Ishikawa (cell line): ENCODE measurements at regions not wholly inside any gene's neighbourhood (a gene's known extent, or its start where the extent isn't known, plus 50 kb on each side); places are given as distances from the start of the nearest gene placed in this dataset.
A peak's percentile ranks its signal among the peaks of the same experiment; 100 is the strongest.

Source experiments
- CEBPB ChIP-seq: IDR thresholded peaks from 2 replicates; pipeline ENCODE4 v1.6.1; 2012
- CREB1 ChIP-seq: IDR thresholded peaks from 2 replicates; pipeline ENCODE4 v1.6.1; 2012; ENCODE audit warnings: low read depth
- EGR1 ChIP-seq: IDR thresholded peaks from 2 replicates; pipeline ENCODE4 v1.6.1; 2012
- EP300 ChIP-seq: IDR thresholded peaks from 2 replicates; pipeline ENCODE4 v1.6.1; 2012; ENCODE audit warnings: borderline replicate concordance
- FOXM1 ChIP-seq: IDR thresholded peaks from 2 replicates; pipeline ENCODE4 v1.6.1; 2012; ENCODE audit warnings: low read depth, borderline replicate concordance
- NFIC ChIP-seq: IDR thresholded peaks from 2 replicates; pipeline ENCODE4 v1.6.1; 2012
- RAD21 ChIP-seq: IDR thresholded peaks from 2 replicates; pipeline ENCODE4 v1.6.1; 2012; ENCODE audit warnings: low read depth
- REST ChIP-seq: IDR thresholded peaks from 2 replicates; pipeline ENCODE4 v1.6.1; 2012; ENCODE audit warnings: low read depth, mild to moderate bottlenecking
- TAF1 ChIP-seq: IDR thresholded peaks from 2 replicates; pipeline ENCODE4 v1.6.1; 2012; ENCODE audit warnings: low read depth, mild to moderate bottlenecking
- TCF12 ChIP-seq: IDR thresholded peaks from 2 replicates; pipeline ENCODE4 v1.6.1; 2012; ENCODE audit warnings: low read depth
- TEAD4 ChIP-seq: IDR thresholded peaks from 2 replicates; pipeline ENCODE4 v1.6.1; 2012
- YY1 ChIP-seq: IDR thresholded peaks from 2 replicates; pipeline ENCODE4 v1.6.1; 2012; ENCODE audit warnings: low read depth
- ZBTB7A ChIP-seq: IDR thresholded peaks from 2 replicates; pipeline ENCODE4 v1.6.1; 2012; ENCODE audit warnings: low read depth
- TF ChIP-seq, protein P1 (sequence below): IDR thresholded peaks from 2 replicates; pipeline ENCODE4 v1.6.1; 2012
- TF ChIP-seq, protein P2 (sequence below): IDR thresholded peaks from 2 replicates; pipeline ENCODE4 v1.6.1; 2012

GRCh38 chrX:15072880-15073279 is 197.0 kb downstream of the ASB9 start:
- TF ChIP-seq NFIC: no peak

DNA sequence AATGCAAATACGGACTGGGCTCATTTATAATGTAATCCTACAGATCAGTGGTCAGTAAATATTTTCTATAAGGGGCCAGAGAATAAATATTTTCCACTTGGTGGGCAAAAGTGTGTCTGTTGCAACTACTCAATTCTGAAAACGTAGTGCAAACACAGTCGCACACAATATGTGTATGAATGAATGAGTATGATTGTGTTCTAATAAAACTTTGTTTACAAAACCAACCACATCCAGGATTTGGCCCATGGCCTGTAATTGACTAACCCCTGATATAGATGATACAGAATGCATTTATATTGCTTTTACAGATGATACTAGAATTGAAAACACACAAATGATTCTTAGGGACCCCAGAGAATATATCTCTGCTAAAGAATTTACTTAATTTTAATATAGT is 197.6 kb downstream of the ASB9 start:
- TF ChIP-seq, protein P1, sequence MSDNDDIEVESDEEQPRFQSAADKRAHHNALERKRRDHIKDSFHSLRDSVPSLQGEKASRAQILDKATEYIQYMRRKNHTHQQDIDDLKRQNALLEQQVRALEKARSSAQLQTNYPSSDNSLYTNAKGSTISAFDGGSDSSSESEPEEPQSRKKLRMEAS: no peak
- TF ChIP-seq TCF12 (no peak), YY1 (no peak), EP300 (no peak), RAD21 (no peak), ZBTB7A (no peak)

DNA sequence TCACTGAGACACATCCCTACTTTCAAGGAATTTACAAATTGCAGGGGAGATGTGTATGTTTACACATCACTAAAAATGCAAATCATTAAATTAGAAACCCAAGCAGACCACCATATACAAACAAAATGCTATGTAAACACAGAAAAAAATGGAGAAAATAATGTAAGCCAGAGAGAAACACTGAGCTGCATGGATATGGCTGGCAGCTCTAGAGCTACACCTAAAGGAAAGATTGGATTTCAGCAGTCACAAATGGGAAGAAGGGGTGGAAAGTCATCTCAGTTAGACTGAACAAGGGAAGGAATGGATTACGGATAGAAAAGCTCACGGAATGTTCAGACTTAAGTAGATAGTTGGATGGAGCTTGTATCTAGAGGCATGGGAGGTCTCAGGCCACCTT is 186.3 kb downstream of the MOSPD2 start:
- TF ChIP-seq RAD21 (peak; percentile 18; the same call in 1 of the 2 replicates), ZBTB7A (no peak)

- no peak for TF ChIP-seq YY1
These were observed 182.8 kb downstream of the MOSPD2 start for GRCh38 chrX:15056044-15056443.

GRCh38 chrX:15055146-15055930 is 182.1 kb downstream of the MOSPD2 start:
- TF ChIP-seq NFIC: no peak
- no peak for TF ChIP-seq TEAD4
- no peak for TF ChIP-seq RAD21
- TF ChIP-seq FOXM1: no peak
- TF ChIP-seq EP300: no peak
- TF ChIP-seq, protein P2, sequence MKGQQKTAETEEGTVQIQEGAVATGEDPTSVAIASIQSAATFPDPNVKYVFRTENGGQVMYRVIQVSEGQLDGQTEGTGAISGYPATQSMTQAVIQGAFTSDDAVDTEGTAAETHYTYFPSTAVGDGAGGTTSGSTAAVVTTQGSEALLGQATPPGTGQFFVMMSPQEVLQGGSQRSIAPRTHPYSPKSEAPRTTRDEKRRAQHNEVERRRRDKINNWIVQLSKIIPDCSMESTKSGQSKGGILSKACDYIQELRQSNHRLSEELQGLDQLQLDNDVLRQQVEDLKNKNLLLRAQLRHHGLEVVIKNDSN: no peak
- TF ChIP-seq CEBPB: no peak
- no peak for TF ChIP-seq TCF12
- no peak for TF ChIP-seq CREB1
- TF ChIP-seq ZBTB7A: no peak
- TF ChIP-seq REST: no peak
- TF ChIP-seq EGR1: no peak
- TF ChIP-seq TAF1: no peak
- TF ChIP-seq, protein P1: no peak
- TF ChIP-seq YY1: no peak

DNA sequence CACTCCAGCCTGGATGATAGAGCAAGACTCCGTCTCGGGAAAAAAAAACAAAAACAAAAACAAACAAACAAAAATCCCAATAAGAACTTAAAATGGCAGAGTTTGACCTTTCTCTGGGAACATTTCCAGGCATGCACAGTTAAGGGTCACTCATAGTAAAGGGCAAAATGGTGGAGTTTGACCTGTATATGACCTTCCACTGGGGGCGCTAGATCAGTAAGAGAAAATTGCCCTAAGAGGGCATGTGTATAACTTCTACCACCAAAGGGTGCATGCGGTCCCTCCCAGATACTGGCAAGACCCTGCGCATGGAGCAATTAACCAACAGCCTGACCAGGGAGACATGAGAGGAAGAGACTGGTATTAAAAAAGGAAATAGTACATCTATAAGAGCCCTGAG is 177.2 kb downstream of the MOSPD2 start:
- no peak for TF ChIP-seq NFIC
- TF ChIP-seq TAF1: no peak
- no peak for TF ChIP-seq TEAD4

DNA sequence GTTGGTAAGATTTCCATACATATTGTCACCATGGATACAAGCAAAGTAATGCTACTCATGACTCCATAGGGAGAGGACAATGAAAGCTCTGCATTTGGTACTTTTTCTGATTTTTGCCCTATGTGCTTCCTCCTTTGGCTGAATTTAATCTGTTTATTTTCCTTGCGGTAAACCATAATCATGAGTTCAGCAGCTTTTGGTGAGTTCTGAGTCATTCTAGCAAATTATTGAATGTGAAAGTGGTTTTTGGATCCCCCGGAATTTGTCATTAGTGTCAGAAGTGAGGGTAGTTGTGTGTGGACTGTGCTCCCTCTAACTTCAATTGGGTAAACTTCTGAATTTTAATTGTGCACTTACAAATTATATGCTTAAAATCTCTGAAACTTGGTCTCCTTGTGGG is 170.3 kb downstream of the MOSPD2 start:
- no peak for TF ChIP-seq TAF1
- TF ChIP-seq EP300: no peak
- TF ChIP-seq, protein P1: no peak
- no peak for TF ChIP-seq CEBPB
- no peak for TF ChIP-seq REST
- TF ChIP-seq RAD21: no peak
- TF ChIP-seq EGR1: no peak

- TF ChIP-seq FOXM1 (no peak), EGR1 (no peak), EP300 (no peak), YY1 (no peak), CREB1 (no peak), TAF1 (no peak), CEBPB (no peak), NFIC (no peak), TEAD4 (no peak), REST (no peak), ZBTB7A (no peak), RAD21 (no peak), TCF12 (no peak)
- TF ChIP-seq, protein P1: no peak
- TF ChIP-seq, protein P2: no peak
These were observed 160.7 kb downstream of the MOSPD2 start for GRCh38 chrX:15033917-15034316.
